GM19240 (cell line): ENCODE measurements at regions not wholly inside any gene's neighbourhood (a gene's known extent, or its start where the extent isn't known, plus 50 kb on each side); places are given as distances from the start of the nearest gene placed in this dataset.

Experiments
- DNase-seq: peaks from one replicate; pipeline ENCODE4 v3.0.0; 2011; ENCODE audit warnings: low spot score; ENCODE audit not compliant: insufficient read length

- no peak for DNase-seq
Measured at GRCh38 chr19:30082611-30083010, 140.6 kb downstream of the URI1 start.

DNA sequence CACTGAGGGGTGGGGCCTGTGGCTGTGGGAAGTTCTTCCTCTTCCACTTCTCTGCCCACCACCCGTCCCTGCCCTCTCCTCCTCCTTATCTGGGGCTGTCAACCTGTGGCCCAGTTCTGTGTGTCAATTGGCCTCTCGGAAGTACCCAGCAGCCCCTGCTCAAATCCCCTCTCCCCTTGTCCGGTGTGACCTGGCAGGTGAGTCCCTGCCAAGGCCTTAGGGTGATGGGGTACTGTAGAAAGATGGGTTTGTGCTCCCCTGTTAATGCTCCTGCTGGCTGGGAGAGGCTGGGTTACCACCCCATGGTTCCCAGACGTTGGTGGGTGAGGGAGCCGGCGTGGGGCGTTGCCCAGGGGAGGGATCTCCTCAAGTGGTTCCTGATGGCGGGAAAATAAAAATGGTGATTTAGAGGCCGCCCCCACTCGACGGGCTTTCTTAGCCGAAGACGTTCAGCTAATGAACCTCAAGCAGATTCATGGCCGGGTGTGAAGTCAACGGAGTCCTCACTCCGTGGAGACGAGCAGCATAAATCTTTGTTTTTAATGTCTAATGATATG, 141.2 kb downstream of the URI1 start:
- DNase-seq, result no peak

DNA sequence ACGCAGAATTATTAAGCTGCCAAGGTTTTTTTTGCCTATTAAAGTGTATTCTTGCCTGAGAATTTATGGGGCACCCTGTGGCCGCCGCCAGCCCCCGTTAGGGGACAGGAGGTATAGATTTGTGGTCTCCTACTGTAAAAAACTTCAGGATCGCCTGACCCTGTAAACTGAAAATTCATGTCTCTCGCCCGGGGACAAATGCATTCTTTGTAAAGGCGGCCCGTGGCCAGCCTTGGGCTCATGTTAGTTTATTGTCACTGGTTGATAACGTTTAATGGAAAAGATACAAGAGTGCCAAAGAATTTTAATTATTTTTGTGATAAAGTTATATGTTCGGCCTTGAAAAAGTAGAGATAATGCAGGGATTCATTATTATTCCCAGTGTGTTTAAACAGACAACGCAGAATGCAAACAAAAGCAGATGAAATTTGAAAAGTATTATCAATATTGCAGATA, 141.7 kb downstream of the URI1 start:
- no peak for DNase-seq

DNA sequence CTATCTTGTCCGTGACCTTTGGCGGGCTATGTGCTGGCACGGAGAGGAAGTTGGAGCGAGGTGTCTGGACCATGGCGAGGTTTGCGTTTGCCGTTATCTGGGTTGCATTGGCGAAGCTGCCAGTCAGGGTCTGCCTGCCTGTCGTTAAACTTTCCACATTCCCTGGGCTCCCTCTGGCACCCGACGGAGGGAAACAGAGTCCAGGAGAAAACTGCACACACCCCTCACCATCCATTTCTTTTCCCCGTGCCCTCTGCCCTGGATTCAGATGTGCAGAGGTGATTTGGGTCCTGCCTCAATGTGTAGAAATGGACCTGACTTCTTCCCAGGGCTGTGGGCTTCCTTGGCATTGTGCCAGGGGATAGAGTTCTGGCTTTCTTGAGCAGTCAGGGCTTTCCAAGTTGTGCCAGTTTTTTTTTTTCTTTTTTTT, 142.4 kb downstream of the URI1 start:
- no peak for DNase-seq

GRCh38 chr19:30085394-30085793, 143.4 kb downstream of the URI1 start:
- DNase-seq, result no peak

- DNase-seq, result no peak
Measured at GRCh38 chr19:30086220-30086619, 144.2 kb downstream of the URI1 start.

DNA sequence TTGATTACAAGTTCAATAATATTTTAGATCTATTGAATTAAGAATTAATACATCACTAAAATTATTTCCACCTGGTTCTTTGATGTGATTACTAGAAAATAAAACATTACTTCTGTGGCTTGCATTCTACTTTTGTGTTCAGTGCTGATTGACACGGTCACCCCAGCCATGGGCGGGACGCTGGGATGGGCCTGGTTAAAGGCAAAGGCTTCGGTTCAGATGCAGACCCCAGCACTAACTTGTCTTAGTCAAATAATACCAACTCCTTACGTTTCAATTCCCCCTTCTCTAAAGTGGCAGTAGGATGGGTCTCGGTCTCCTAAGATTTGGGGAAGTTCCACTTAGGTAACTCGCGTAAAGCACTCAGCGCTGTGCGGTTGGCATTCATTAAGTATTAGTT, 144.9 kb downstream of the URI1 start:
- DNase-seq, result no peak

- no peak for DNase-seq
Measured at GRCh38 chr19:30087381-30088138, 145.5 kb downstream of the URI1 start.

DNA sequence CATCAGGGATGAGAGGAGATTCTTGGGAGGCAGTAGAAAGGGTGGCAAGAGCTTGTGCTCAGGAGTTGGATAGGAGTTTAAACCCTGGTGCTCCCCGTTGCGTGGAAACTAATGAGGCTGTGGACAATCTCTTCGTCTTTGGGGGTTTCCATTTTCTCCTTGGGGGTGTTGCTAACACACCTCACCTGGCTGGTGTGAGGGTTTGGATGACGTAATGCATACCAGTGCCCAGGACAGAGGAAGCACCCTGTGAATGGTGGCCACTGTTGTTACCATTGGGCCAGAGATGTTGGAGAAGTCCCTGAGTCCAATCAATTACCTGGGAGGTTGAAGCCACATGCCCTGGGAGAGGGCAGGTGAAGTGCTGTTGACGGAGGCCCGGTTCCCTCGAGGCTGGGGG, 146.5 kb downstream of the URI1 start:
- DNase-seq, result no peak

DNA sequence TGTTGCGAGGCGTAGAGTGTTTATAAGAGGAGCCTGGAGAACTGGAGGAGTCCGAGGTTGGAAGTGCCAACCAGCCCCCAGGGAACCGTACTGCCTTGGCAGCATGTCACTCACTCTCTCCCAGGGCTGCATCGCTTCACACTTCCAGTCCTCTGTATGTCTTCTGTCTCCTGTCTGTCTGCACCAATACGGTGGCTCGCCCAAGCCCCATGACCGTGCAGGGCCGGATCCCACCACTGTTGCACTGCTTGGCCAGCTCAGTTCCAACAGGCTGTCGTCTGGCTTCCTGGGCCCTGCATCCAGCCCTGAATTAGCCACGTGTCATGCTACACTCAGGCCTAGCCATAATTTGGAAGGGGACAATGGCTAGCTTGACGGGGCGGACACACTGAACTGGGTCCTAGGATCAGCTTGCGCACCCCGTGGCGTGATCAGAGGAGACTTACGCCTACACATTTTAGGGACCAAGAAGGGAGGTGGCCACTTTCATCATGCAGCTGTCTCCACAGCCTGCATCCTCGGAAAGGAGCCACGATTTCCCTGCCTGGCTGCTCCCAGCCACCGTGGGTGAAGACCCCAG, 147.1 kb downstream of the URI1 start:
- DNase-seq, result no peak

- DNase-seq, result no peak
Measured at GRCh38 chr19:30090476-30090875, 148.4 kb downstream of the URI1 start.

- no peak for DNase-seq
Measured at GRCh38 chr19:30090963-30091362, 148.9 kb downstream of the URI1 start.

DNA sequence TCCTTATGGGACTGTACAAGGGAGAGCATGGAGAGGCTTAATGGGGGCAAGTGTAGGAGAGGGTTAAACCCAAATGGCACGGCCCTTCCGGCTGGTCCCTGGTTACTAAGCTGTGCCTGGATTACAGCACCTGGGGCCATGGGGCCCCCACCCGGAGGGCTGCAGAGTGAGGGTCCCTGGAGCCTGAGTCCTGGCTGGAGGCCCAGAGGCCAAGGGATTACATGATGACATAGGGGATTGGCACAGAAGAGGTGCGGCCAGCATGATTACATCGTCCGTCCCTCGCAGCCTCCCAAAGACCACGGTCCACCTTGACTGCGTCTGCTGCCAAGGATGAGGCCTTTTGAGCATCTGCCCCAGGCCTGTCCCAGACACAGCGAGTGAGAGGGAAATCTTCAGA, 149.4 kb downstream of the URI1 start:
- no peak for DNase-seq

- DNase-seq, result no peak
Measured at GRCh38 chr19:30091856-30092255, 149.8 kb downstream of the URI1 start.

DNA sequence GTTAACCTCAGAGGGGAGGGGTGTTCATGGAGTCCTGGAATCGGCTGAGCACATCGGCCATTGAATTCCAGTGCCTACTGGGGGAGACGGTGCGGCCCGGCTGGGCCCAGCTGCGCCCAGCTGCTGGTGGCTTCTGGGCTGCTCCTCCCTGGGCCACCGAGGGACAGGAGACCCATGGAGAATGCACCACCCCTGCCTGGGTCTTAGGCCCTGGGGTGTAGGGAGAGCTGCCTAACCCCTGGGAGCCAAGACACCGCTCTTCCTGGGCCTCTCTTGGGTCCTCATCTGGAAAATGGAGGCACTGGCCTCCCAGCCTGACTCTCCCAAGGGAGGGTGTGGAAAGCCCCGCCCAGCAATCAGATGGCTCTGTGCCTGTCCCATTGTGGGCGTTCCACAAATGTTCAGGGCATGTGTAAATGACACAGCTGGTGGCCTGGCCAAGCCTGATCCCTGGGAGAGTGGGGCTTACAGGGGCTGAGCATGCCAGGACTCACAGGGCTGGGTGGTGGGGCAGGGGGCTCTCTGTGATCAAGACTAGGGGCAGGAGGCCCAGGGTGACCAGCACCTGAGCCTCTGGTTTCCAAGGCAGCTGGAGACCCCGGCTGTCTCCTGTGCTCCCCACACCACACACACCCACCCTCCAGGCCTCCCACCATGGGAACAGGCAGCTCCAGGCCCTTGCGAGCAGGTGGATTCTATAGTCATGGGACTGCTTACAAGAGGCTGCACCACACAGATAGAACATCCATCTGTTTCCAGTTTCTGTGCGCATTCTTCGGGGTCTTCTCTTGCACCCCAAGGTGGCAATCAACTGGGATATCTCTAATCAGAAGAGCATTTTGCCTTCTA, 150.9 kb downstream of the URI1 start:
- DNase-seq, result no peak

DNA sequence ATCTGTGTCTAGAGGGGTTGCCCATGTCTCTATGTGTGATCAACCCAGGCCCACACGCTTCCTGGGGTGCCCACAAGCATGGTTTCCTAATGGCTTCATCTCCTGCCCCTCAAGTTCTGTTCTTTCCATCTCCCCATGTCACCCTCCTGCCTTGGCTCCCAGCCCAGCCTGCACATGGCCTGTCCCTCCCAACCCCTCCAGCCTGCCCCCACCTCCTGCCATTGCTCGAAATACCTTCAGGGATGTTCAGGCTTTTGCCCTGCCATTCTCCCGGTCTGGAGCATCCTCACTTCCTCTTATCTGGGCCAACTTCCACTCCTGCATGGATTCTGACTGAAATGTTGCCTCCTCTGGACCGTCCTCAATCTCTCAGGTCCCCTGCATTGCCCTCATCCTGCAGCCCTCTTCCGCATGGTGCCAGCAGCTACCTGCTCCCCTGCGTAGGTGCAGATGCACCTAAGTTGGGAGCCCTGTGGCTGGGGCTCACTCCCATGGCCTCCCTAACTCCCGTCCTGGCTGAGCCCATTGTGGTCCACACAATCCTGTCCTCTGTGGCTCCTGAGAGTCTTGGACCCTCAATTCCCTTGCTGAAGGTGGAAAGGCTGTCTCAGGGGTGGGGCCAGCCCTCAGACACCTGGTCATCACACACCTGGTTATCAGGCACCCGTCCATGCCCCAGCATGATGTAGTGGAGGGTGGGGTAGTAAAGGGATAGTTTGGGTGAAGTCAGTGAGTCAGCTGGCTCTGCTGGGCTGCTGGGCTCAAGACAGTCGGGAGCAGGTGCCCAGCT, 152.1 kb downstream of the URI1 start:
- no peak for DNase-seq

DNA sequence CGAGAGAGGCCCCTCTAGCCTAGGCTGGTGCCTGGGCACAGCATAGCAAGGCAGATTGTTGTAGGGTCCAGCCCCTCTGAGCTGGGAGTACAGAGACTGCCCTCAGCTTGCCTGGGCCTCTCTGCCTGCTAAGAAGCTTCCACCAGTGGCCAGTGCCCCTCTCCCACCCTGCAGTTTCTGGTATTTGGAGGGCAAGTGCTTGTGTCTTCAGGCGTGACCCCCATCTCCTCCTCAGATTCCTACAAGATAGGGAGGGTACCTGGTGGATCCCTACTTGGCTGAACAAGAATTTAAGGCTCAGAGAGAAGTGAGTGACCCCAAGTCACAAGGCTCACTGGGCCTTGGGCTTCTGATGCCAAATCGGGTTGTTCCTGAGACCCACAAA, 152.7 kb downstream of the URI1 start:
- DNase-seq, result no peak

DNA sequence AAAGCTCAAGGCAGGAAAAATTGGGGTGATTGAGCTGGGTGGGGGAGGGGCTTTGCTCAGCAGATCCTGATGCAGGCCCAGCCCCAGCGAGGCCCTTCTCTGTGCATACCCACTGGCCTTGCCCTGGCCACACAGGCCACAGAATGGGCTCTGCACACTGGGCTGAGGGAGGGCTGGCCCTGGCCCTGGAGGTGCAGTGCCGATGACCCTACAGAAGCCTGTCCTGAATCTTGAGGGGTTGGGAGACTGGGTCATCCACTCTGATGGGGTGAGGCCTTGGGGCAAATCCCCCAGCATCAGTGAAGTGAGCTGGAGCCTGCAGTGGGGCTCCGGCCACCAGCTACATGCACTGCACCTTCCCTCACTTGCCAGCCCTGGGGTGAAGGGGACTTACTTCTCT, 153.1 kb downstream of the URI1 start:
- no peak for DNase-seq

GRCh38 chr19:30096596-30097370, 154.7 kb downstream of the URI1 start:
- DNase-seq, result no peak

GRCh38 chr19:30097746-30098280, 155.8 kb downstream of the URI1 start:
- DNase-seq, result no peak
